NB4 (cell line): ENCODE measurements at regions not wholly inside any gene's neighbourhood (a gene's known extent, or its start where the extent isn't known, plus 50 kb on each side); places are given as distances from the start of the nearest gene placed in this dataset.

Experiments used
- CTCF ChIP-seq: IDR thresholded peaks from one replicate; pipeline ENCODE4 v1.5.1; 2012; ENCODE audit warnings: low read depth, low read length
- MAX ChIP-seq: IDR thresholded peaks from 2 replicates; pipeline ENCODE4 v1.6.1; 2011; ENCODE audit warnings: low read depth, low read length
- MYC ChIP-seq: IDR thresholded peaks from 2 replicates; pipeline ENCODE4 v1.6.1; 2011; ENCODE audit warnings: low read depth, low read length
- POLR2A ChIP-seq: IDR thresholded peaks from 2 replicates; pipeline ENCODE4 v1.6.1; 2011; ENCODE audit warnings: mild to moderate bottlenecking; ENCODE audit not compliant: insufficient read length; ENCODE audit errors: extremely low read depth

DNA sequence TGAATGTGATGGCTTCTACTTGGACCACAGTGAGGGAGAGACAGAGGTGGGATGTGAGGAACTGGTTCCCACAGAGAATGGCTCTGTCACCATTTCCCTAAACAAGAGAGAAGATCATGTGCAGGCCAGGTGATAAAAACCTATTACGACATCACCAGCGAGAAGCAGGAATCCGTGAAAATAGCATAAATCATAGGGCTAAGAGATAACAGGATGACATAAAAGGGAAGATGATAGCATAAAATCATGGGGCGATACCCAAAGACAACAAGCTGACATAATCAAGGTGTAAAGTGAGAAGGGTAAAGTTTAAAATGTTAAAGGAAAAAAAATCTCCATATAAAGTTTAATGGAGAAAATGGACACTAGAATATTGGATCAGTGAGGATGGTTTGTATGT is 205.5 kb upstream of the SLIT2 start:
- no peak for TF ChIP-seq CTCF
- TF ChIP-seq POLR2A = no peak
- TF ChIP-seq MAX = no peak
- TF ChIP-seq MYC = no peak
